B cell (primary cell): ENCODE measurements at regions not wholly inside any gene's neighbourhood (a gene's known extent, or its start where the extent isn't known, plus 50 kb on each side); places are given as distances from the start of the nearest gene placed in this dataset.

Source experiments
- ATAC-seq: fragments of 200-7000 bp; cut with Tn5 transposase; one replicate; pipeline ENCODE4 v1.10.0; 2021; ENCODE audit warnings: low read depth, mild to moderate bottlenecking, moderate number of reproducible peaks, moderate library complexity
- CTCF ChIA-PET: fragments of 350-600 bp; sonication (Branson Sonifier 250); formaldehyde crosslinking; loops from one replicate; lab custom pipeline; 2021; ENCODE audit warnings: antibody characterized with exemption, inconsistent platforms; lab: Charles Lee
- POLR2A ChIA-PET: fragments of 350-600 bp; sonication (Branson Sonifier 250); formaldehyde crosslinking; loops from one replicate; lab custom pipeline; 2021; ENCODE audit warnings: antibody characterized with exemption; lab: Charles Lee
- DNase-seq: peaks from one replicate; pipeline ENCODE4 v3.0.0; 2013
- H2AFZ ChIP-seq: 2 replicates; pipeline ENCODE4 v1.6.1; 2012; ENCODE audit warnings: mild to moderate bottlenecking, low read depth, low read length; ENCODE audit not compliant: insufficient read depth, poor library complexity, severe bottlenecking
- H3K27ac ChIP-seq, 2 donors: 1 replicate in 1 of 2; 2 replicates in 1 of 2; pipeline ENCODE4 v1.5.1; 2012 to 2013; ENCODE audit warnings: low read length in 2 of 2, mild to moderate bottlenecking in 2 of 2, moderate library complexity in 1 of 2
- H3K27me3 ChIP-seq, 4 experiments: fragments of 200-600 bp in 1 of 4; sonication (generic) in 1 of 4; replicated peaks in 1 of 4; 1 replicate in 2 of 4; 2 replicates in 2 of 4; pipeline versions ENCODE4 v1.6.1 to v1.7.0; 2013 to 2016; ENCODE audit warnings: low read length in 3 of 4, mild to moderate bottlenecking in 2 of 4, mixed read lengths in 1 of 4, moderate library complexity in 1 of 4; ENCODE audit not compliant: insufficient read depth in 4 of 4, control insufficient read depth in 3 of 4; ENCODE audit errors: control extremely low read depth in 1 of 4
- H3K36me3 ChIP-seq, 2 experiments: replicated peaks in 1 of 2; 1 replicate in 1 of 2; 2 replicates in 1 of 2; pipeline versions ENCODE4 v1.6.1 to v1.7.1; 2013; ENCODE audit warnings: low read length in 1 of 2; ENCODE audit not compliant: insufficient read depth in 2 of 2, control insufficient read depth in 1 of 2; ENCODE audit errors: control extremely low read depth in 1 of 2, extremely low read depth in 1 of 2
- H3K4me1 ChIP-seq, 2 donors: fragments of 200-600 bp in 1 of 2; sonication (generic) in 1 of 2; 1 replicate in 1 of 2; 2 replicates in 1 of 2; pipeline versions ENCODE4 v1.5.1 to v1.6.1; 2013 to 2017; ENCODE audit warnings: low read length in 2 of 2; ENCODE audit not compliant: control insufficient read depth in 2 of 2, insufficient read depth in 2 of 2
- H3K4me2 ChIP-seq: replicated peaks from 2 replicates; pipeline ENCODE3; 2012; ENCODE audit warnings: mild to moderate bottlenecking, low read depth, low read length; ENCODE audit not compliant: poor library complexity, severe bottlenecking
- H3K4me3 ChIP-seq, 5 experiments: fragments of 200-600 bp in 1 of 5; sonication (generic) in 1 of 5; 1 replicate in 3 of 5; 2 replicates in 2 of 5; pipeline versions ENCODE4 v1.5.1 to v1.7.0; 2011 to 2016; ENCODE audit warnings: low read length in 4 of 5, mild to moderate bottlenecking in 4 of 5, low read depth in 2 of 5, control low read depth in 1 of 5, moderate library complexity in 1 of 5; ENCODE audit not compliant: insufficient read depth in 1 of 5; ENCODE audit errors: control extremely low read depth in 1 of 5, extremely low read depth in 1 of 5
- H3K79me2 ChIP-seq: fragments of 200-600 bp; sonication (generic); one replicate; pipeline ENCODE4 v1.6.0; 2016; ENCODE audit warnings: low read length; ENCODE audit not compliant: control insufficient read depth, insufficient read depth
- H3K9ac ChIP-seq: fragments of 200-600 bp; sonication (generic); 2 replicates; pipeline ENCODE4 v1.6.1; 2017; ENCODE audit warnings: mild to moderate bottlenecking, low read length, moderate library complexity
- H3K9me3 ChIP-seq, 3 donors: one replicate each; pipeline versions ENCODE4 v1.6.1 to v1.7.1; 2013; ENCODE audit warnings: low read length in 2 of 3; ENCODE audit not compliant: control insufficient read depth in 2 of 3, insufficient read depth in 1 of 3; ENCODE audit errors: control extremely low read depth in 1 of 3
- H4K20me1 ChIP-seq: 2 replicates; pipeline ENCODE4 v1.6.0; 2012; ENCODE audit warnings: mild to moderate bottlenecking, low read length; ENCODE audit not compliant: insufficient read depth, control insufficient read depth, poor library complexity, severe bottlenecking
- H3K27ac Mint-ChIP-seq: one replicate; pipeline ENCODE4 v1.8.0; 2021; ENCODE audit warnings: mixed read lengths
- H3K27me3 Mint-ChIP-seq: one replicate; pipeline ENCODE4 v1.8.0; 2021; ENCODE audit warnings: mixed read lengths
- H3K4me1 Mint-ChIP-seq: one replicate; pipeline ENCODE4 v1.8.0; 2021; ENCODE audit warnings: mixed read lengths
- H3K4me3 Mint-ChIP-seq: one replicate; pipeline ENCODE4 v1.8.0; 2021; ENCODE audit warnings: mixed read lengths
- H3K9me3 Mint-ChIP-seq: one replicate; pipeline ENCODE4 v1.8.0; 2022; ENCODE audit warnings: mixed read lengths; ENCODE audit not compliant: insufficient read depth
- EZH2 ChIP-seq: IDR thresholded peaks from 2 replicates; pipeline ENCODE4 v1.6.1; 2012; ENCODE audit warnings: borderline replicate concordance, low read depth, mild to moderate bottlenecking, moderate library complexity, low read length; ENCODE audit not compliant: insufficient read depth, poor library complexity, severe bottlenecking
- WGBS: methylation state at CpG from one replicate; pipeline ENCODE4 v1.1.5; 2013; ENCODE audit warnings: missing lambda C conversion rate; ENCODE audit not compliant: insufficient coverage; 5-methylcytosine and 5-hydroxymethylcytosine counted together
- intact Hi-C: fragments of 100-400 bp; cut with micrococcal nuclease; formaldehyde crosslinking; loops from one replicate; pipeline ENCODE4 v1.10.0; 2022
- TF ChIP-seq, protein P1 (sequence below): fragments of 200-600 bp; IDR thresholded peaks from one replicate; pipeline ENCODE4 v1.8.0; 2022; ENCODE audit warnings: antibody characterized with exemption, mild to moderate bottlenecking

DNA sequence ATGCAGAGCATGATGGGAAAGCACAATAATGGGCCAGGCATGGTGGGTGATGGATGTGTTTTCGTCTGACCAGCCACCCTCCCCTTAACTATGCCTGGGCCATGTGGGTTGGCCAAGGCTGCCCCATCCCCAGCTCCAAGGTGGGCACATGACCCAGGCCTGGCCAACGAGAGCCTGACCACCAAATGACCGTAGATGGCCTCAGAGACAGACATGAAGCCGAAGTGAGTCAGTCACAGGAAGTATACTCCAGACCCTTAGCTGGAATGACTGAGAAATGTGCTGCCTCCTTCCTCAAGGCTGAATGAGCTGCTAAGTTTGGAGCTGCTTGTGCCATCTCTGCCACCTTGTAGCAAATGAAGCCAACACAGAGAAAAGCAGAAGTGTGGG is 233.6 kb downstream of the BCL11B start:
- ATAC-seq (no peak), DNase-seq (no peak)
- peaks cover 0 to 67% (median 0%) of the 10 kb centered on the region in 3 donors for H3K9me3 ChIP-seq
- POLR2A ChIA-PET: no interaction called here
- WGBS: 84% methylated on average over 4 of the region's 4 CpGs
- TF ChIP-seq, protein P1, sequence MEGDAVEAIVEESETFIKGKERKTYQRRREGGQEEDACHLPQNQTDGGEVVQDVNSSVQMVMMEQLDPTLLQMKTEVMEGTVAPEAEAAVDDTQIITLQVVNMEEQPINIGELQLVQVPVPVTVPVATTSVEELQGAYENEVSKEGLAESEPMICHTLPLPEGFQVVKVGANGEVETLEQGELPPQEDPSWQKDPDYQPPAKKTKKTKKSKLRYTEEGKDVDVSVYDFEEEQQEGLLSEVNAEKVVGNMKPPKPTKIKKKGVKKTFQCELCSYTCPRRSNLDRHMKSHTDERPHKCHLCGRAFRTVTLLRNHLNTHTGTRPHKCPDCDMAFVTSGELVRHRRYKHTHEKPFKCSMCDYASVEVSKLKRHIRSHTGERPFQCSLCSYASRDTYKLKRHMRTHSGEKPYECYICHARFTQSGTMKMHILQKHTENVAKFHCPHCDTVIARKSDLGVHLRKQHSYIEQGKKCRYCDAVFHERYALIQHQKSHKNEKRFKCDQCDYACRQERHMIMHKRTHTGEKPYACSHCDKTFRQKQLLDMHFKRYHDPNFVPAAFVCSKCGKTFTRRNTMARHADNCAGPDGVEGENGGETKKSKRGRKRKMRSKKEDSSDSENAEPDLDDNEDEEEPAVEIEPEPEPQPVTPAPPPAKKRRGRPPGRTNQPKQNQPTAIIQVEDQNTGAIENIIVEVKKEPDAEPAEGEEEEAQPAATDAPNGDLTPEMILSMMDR: no peak
- TF ChIP-seq EZH2: no peak
- no peak overlapping the region for H3K27ac ChIP-seq
- H3K79me2 ChIP-seq: no peaks in the 10 kb centered on the region
- Mint-ChIP-seq H3K4me3 (no peak overlapping the region), H3K9me3 (no peaks in the 10 kb centered on the region), H3K27me3 (no peaks in the 10 kb centered on the region), H3K4me1 (no peaks in the 10 kb centered on the region), H3K27ac (no peak overlapping the region)
- intact Hi-C loops: no loop called here
- H3K4me2 ChIP-seq: no peak overlapping the region
- no peak overlapping the region for H3K9ac ChIP-seq
- no peaks in the 10 kb centered on the region for H3K4me1 ChIP-seq
- no peaks in the 10 kb centered on the region for H3K36me3 ChIP-seq
- no peak overlapping the region for H2AFZ ChIP-seq
- CTCF ChIA-PET: no interaction called here
- no peaks in the 10 kb centered on the region for H3K27me3 ChIP-seq
- H4K20me1 ChIP-seq: no peaks in the 10 kb centered on the region
- no peak overlapping the region for H3K4me3 ChIP-seq

GRCh38 chr14:99039331-99040041 is 232.5 kb downstream of the BCL11B start:
- intact Hi-C loops: no loop called here

More at GRCh38 chr14:99039331-99040041, 232.5 kb downstream of the BCL11B start:
- WGBS: 93% methylated on average over 7 of the region's 12 CpGs
- H3K4me3 Mint-ChIP-seq: no peak overlapping the region
- Histone ChIP-seq H3K9me3 (peaks cover 0 to 66% (median 0%) of the 10 kb centered on the region in 3 donors), H3K27me3 (no peaks in the 10 kb centered on the region), H3K4me3 (no peak overlapping the region), H3K9ac (no peak overlapping the region), H3K27ac (no peak overlapping the region), H3K36me3 (no peaks in the 10 kb centered on the region), H3K4me2 (no peak overlapping the region), H2AFZ (no peak overlapping the region), H4K20me1 (no peaks in the 10 kb centered on the region), H3K4me1 (no peaks in the 10 kb centered on the region), H3K79me2 (no peaks in the 10 kb centered on the region)
- TF ChIP-seq, protein P1: no peak
- no peak for TF ChIP-seq EZH2
- ChIA-PET CTCF (no interaction called here), POLR2A (no interaction called here)
- DNase-seq (no peak), ATAC-seq (no peak)
- no peaks in the 10 kb centered on the region for H3K27me3 Mint-ChIP-seq
- no peaks in the 10 kb centered on the region for H3K4me1 Mint-ChIP-seq
- no peak overlapping the region for H3K27ac Mint-ChIP-seq
- peaks cover 6% of the 10 kb centered on the region for H3K9me3 Mint-ChIP-seq
